ENCODE measurements at regions not wholly inside any gene's neighbourhood (a gene's known extent, or its start where the extent isn't known, plus 50 kb on each side); places are given as distances from the start of the nearest gene placed in this dataset.

DNA sequence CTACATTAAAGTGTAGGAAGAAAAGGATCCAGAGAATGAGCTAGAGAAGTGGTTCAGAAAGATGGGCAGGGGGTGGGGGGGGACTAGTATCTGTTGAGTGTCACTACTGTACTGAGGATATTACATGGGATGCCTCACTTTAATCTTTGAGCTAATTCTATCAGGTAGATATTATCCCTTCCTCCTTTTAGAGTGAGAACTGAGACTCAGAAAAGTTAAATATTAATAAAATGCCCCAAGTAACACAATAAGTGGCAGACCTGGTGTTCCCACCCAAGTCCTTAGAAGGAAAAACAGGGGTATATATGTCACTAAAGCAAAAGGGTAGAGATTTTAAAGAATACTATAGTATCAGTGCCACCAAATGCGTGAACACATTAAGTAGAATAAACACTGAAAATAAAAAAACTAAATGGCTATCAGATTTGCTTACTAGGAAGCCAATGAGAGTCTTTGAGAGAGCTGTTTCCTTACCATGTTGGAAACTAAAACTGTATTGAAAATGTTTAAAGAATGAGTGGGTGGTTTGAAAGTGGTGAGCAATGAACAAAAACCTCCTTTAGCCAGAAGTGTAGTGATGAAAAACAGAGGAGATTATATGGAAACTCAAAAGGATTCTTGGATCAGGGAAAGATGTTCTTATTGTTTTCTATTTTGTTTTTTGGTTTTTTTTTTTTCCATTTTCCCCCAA is 230.8 kb downstream of the BARHL2 start:
- Histone ChIP-seq H3F3A (ENCODE audit: insufficient read depth) (no peaks in the 10 kb centered on the region), H3K9ac (ENCODE audit: low read length) (no peak overlapping the region), H3K79me2 (ENCODE audit: insufficient read depth, low read length) (no peaks in the 10 kb centered on the region), H2AFZ (ENCODE audit: low read depth, low read length, severe bottlenecking) (no peak overlapping the region), H3K27me3 (ENCODE audit: low read length) (no peaks in the 10 kb centered on the region), H3K4me2 (ENCODE audit: low read depth, low read length, poor library complexity, severe bottlenecking) (no peak overlapping the region), H3K9me3 (ENCODE audit: insufficient read depth, low read length) (no peaks in the 10 kb centered on the region), H3K9me2 (replicated peaks; ENCODE audit: insufficient read depth, low read length) (no peaks in the 10 kb centered on the region), H3K27ac (ENCODE audit: low read depth, low read length) (no peak overlapping the region), H3K4me3 (ENCODE audit: insufficient read depth, low read length, poor library complexity, severe bottlenecking) (no peak overlapping the region), H4K20me1 (ENCODE audit: low read depth, low read length) (no peaks in the 10 kb centered on the region), H3K36me3 (ENCODE audit: low read length) (no peaks in the 10 kb centered on the region)
- no peak for TF ChIP-seq CTCF (IDR thresholded peaks at IDR 0.05; ENCODE audit: insufficient read depth, low read length, poor library complexity, severe bottlenecking)
- no peak for TF ChIP-seq EZH2phosphoT487 (conservative IDR thresholded peaks at IDR 0.05; ENCODE audit: low read length)

GRCh38 chr1:90480271-90480835 is 236.7 kb downstream of the BARHL2 start:
- H2AFZ ChIP-seq (ENCODE audit: low read depth, low read length, severe bottlenecking), result no peak overlapping the region
- no peaks in the 10 kb centered on the region for H4K20me1 ChIP-seq (ENCODE audit: low read depth, low read length)
- no peaks in the 10 kb centered on the region for H3K9me2 ChIP-seq (replicated peaks; ENCODE audit: insufficient read depth, low read length)
- no peaks in the 10 kb centered on the region for H3K79me2 ChIP-seq (ENCODE audit: insufficient read depth, low read length)
- H3K9me3 ChIP-seq (ENCODE audit: insufficient read depth, low read length), result no peaks in the 10 kb centered on the region
- TF ChIP-seq CTCF (IDR thresholded peaks at IDR 0.05; ENCODE audit: insufficient read depth, low read length, poor library complexity, severe bottlenecking) (no peak), EZH2phosphoT487 (conservative IDR thresholded peaks at IDR 0.05; ENCODE audit: low read length) (no peak)
- no peaks in the 10 kb centered on the region for H3K36me3 ChIP-seq (ENCODE audit: low read length)
- H3K27ac ChIP-seq (ENCODE audit: low read depth, low read length), result no peak overlapping the region
- no peaks in the 10 kb centered on the region for H3K27me3 ChIP-seq (ENCODE audit: low read length)
- H3K9ac ChIP-seq (ENCODE audit: low read length), result no peak overlapping the region
- no peak overlapping the region for H3K4me3 ChIP-seq (ENCODE audit: insufficient read depth, low read length, poor library complexity, severe bottlenecking)
- H3K4me2 ChIP-seq (ENCODE audit: low read depth, low read length, poor library complexity, severe bottlenecking), result no peak overlapping the region
- H3F3A ChIP-seq (ENCODE audit: insufficient read depth), result no peaks in the 10 kb centered on the region

- Histone ChIP-seq H3K27ac (ENCODE audit: low read depth, low read length) (no peak overlapping the region), H3K79me2 (ENCODE audit: insufficient read depth, low read length) (no peaks in the 10 kb centered on the region), H3K27me3 (ENCODE audit: low read length) (no peaks in the 10 kb centered on the region), H3K4me2 (ENCODE audit: low read depth, low read length, poor library complexity, severe bottlenecking) (no peak overlapping the region), H3F3A (ENCODE audit: insufficient read depth) (no peaks in the 10 kb centered on the region), H3K36me3 (ENCODE audit: low read length) (no peaks in the 10 kb centered on the region), H4K20me1 (ENCODE audit: low read depth, low read length) (no peaks in the 10 kb centered on the region), H3K9me3 (ENCODE audit: insufficient read depth, low read length) (no peaks in the 10 kb centered on the region), H3K9me2 (replicated peaks; ENCODE audit: insufficient read depth, low read length) (no peaks in the 10 kb centered on the region), H2AFZ (ENCODE audit: low read depth, low read length, severe bottlenecking) (no peak overlapping the region), H3K9ac (ENCODE audit: low read length) (no peak overlapping the region), H3K4me3 (ENCODE audit: insufficient read depth, low read length, poor library complexity, severe bottlenecking) (no peak overlapping the region)
- TF ChIP-seq CTCF (IDR thresholded peaks at IDR 0.05; ENCODE audit: insufficient read depth, low read length, poor library complexity, severe bottlenecking) (no peak), EZH2phosphoT487 (conservative IDR thresholded peaks at IDR 0.05; ENCODE audit: low read length) (no peak)
Observed at GRCh38 chr1:90476994-90477393, 240.1 kb downstream of the BARHL2 start.

Measured in SU-DHL-6 (cell line).